IPS-18a (cell line): ENCODE measurements at regions not wholly inside any gene's neighbourhood (a gene's known extent, or its start where the extent isn't known, plus 50 kb on each side); places are given as distances from the start of the nearest gene placed in this dataset.

Experiments
- H3K27ac ChIP-seq: one replicate; pipeline ENCODE4 v1.5.1; 2013; ENCODE audit warnings: low read length
- H3K27me3 ChIP-seq: one replicate; pipeline ENCODE4 v1.6.1; 2013; ENCODE audit warnings: mild to moderate bottlenecking, low read length; ENCODE audit not compliant: control insufficient read depth, insufficient read depth
- H3K36me3 ChIP-seq: one replicate; pipeline ENCODE4 v1.6.1; 2013; ENCODE audit warnings: low read depth, low read length; ENCODE audit not compliant: control insufficient read depth
- H3K4me1 ChIP-seq: one replicate; pipeline ENCODE4 v1.6.1; 2013; ENCODE audit warnings: low read depth, low read length; ENCODE audit not compliant: control insufficient read depth
- H3K4me3 ChIP-seq: one replicate; pipeline ENCODE4 v1.5.1; 2013; ENCODE audit warnings: low read length
- H3K9ac ChIP-seq: one replicate; pipeline ENCODE4 v1.6.1; 2013; ENCODE audit warnings: mild to moderate bottlenecking, low read length, moderate library complexity
- H3K9me3 ChIP-seq: one replicate; pipeline ENCODE4 v1.6.1; 2013; ENCODE audit warnings: low read depth, low read length; ENCODE audit not compliant: control insufficient read depth

DNA sequence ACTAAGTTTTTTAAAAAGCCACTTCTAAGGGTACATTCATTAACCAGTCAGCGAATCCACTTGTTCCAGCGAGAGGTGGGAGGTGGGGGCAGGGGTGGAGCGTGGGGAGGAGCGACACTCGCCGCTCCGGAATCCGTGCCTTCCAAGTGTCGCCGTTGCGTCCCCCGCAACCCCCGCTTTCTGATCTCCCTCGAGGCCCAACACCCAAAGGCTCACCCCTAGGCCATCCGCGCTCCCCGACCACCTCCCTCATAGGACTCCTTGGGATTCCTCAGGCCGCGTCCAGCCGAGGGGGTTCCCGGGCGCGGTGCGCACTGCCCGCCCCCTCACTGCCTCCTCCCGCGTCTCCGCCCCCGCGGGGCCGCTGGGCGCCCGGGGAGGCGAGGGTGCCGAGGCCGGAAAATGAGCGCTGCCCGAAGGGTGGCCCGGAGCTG, 108.1 kb upstream of the STOX2 start:
- Histone ChIP-seq H3K27ac (no peak overlapping the region), H3K4me3 (peak overlapping the region; percentile 58), H3K9me3 (peaks cover 2% of the 10 kb centered on the region), H3K4me1 (peaks cover 29% of the 10 kb centered on the region), H3K36me3 (no peaks in the 10 kb centered on the region), H3K9ac (no peak overlapping the region), H3K27me3 (peaks cover 66% of the 10 kb centered on the region)

- peak overlapping the region; percentile 58 for H3K4me3 ChIP-seq
Observed at GRCh38 chr4:183797445-183798300, 107.4 kb upstream of the STOX2 start.

DNA sequence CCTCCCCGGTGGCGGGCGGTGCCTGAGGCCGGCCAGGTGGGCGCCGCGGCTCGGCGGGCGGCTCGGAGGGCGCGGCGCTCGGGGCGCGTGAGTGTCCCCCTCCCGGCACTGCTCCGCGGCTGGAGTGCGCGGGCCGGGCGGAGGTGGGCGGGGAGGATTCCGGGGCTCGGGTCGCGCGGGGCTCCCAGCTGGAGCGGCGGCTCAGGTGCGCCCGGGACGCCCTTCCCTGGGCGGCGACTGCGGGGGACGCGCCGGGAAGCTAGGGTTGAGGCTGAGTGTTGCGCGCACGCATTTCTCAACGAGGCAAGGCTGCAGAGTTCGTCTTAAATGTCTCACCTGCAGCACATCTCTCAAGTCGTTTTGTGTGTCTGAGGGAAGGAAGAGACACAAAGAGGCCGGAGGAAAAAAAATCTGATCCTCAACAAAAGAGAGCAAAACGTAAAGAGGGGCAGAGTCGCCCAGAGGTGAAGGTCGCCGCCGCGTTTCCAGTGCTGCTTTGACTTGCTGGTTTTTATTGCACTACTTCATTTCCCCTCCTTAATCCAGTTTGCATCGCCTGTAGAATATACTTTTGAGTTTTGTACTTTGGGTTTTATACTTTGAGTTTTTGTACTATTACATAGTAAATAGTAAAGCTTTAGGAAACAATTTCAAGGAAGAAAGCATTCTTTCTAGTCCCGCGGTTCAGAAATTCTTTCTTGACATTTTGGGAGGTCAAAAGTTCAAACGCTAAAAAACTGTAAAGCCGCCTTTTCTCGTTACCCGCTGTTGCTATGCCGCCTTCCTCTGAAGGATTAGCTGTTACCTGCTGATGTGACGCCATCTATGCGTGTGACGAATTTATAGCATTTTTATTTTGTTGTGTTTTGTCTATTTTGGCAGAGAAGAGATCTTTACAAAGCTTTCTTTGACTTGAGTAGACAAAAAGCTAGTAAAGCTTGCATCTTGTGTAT, 106.5 kb upstream of the STOX2 start:
- no peak overlapping the region for H3K27ac ChIP-seq

More at GRCh38 chr4:183797445-183798300, 107.4 kb upstream of the STOX2 start:
- no peak overlapping the region for H3K27ac ChIP-seq
- no peak overlapping the region for H3K9ac ChIP-seq
- peaks cover 29% of the 10 kb centered on the region for H3K4me1 ChIP-seq
- H3K36me3 ChIP-seq: no peaks in the 10 kb centered on the region
- peaks cover 2% of the 10 kb centered on the region for H3K9me3 ChIP-seq
- H3K27me3 ChIP-seq: peaks cover 70% of the 10 kb centered on the region

DNA sequence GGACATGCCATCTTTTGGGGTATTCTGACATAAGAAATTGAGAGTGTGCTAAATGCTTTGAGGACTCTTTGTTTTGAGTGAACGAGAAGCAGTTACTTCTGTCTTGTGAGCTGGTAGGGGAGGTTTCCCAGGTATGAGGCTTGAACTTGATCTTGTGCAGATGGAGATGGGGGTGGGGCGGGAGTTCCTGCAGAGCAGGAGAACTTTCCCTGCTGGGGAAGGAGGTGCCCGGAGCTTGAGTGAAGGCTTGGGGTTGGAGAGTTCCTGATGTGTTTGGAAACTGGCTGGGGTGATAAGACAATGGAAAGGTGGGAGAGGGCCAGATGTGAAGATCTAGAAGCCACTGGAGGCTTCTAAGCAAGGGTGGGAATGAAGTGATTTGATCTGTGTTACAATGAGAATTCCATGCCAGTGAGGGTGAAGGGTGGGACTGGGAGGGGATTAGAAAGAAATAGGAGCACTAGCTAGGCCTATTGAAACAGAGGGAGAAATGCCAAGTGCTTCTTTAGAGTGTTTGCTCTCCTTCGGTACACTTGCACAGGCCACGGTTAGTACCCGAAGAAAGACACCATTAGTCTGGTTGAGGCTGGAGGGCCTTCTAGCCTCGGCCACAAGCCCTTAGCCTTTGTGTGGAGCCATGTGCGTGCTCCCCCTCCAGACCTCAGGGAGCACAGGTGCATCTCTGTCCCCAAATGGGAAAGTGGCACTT, 103.5 kb upstream of the STOX2 start:
- H3K27me3 ChIP-seq: peaks cover 57% of the 10 kb centered on the region
- no peak overlapping the region for H3K9ac ChIP-seq
- H3K4me1 ChIP-seq: peaks cover 29% of the 10 kb centered on the region
- no peak overlapping the region for H3K27ac ChIP-seq
- no peaks in the 10 kb centered on the region for H3K9me3 ChIP-seq
- no peak overlapping the region for H3K4me3 ChIP-seq
- H3K36me3 ChIP-seq: no peaks in the 10 kb centered on the region

More for the DNA sequence above, 106.5 kb upstream of the STOX2 start:
- Histone ChIP-seq H3K4me1 (peaks cover 29% of the 10 kb centered on the region), H3K27me3 (peaks cover 70% of the 10 kb centered on the region), H3K9me3 (peaks cover under 1% of the 10 kb centered on the region), H3K4me3 (peak overlapping the region; percentile 58), H3K36me3 (no peaks in the 10 kb centered on the region), H3K9ac (no peak overlapping the region)

- Histone ChIP-seq H3K4me1 (peaks cover 6% of the 10 kb centered on the region), H3K9ac (no peak overlapping the region), H3K27me3 (peaks cover 11% of the 10 kb centered on the region), H3K36me3 (no peaks in the 10 kb centered on the region), H3K4me3 (no peak overlapping the region), H3K9me3 (no peaks in the 10 kb centered on the region), H3K27ac (no peak overlapping the region)
Observed at GRCh38 chr4:183806341-183806740, 98.8 kb upstream of the STOX2 start.

- H3K27ac ChIP-seq: no peak overlapping the region
- H3K9ac ChIP-seq: no peak overlapping the region
- no peak overlapping the region for H3K4me3 ChIP-seq
- H3K9me3 ChIP-seq: no peaks in the 10 kb centered on the region
- H3K36me3 ChIP-seq: no peaks in the 10 kb centered on the region
- H3K4me1 ChIP-seq: no peaks in the 10 kb centered on the region
- no peaks in the 10 kb centered on the region for H3K27me3 ChIP-seq
Observed at GRCh38 chr4:183807420-183808096, 97.5 kb upstream of the STOX2 start.

GRCh38 chr4:183808097-183808456, 97.0 kb upstream of the STOX2 start:
- Histone ChIP-seq H3K27me3 (no peaks in the 10 kb centered on the region), H3K9ac (no peak overlapping the region), H3K4me3 (no peak overlapping the region), H3K27ac (no peak overlapping the region), H3K4me1 (no peaks in the 10 kb centered on the region), H3K36me3 (no peaks in the 10 kb centered on the region), H3K9me3 (no peaks in the 10 kb centered on the region)

GRCh38 chr4:183812567-183812966, 92.5 kb upstream of the STOX2 start:
- Histone ChIP-seq H3K27me3 (no peaks in the 10 kb centered on the region), H3K4me1 (no peaks in the 10 kb centered on the region), H3K9ac (no peak overlapping the region), H3K36me3 (no peaks in the 10 kb centered on the region), H3K4me3 (no peak overlapping the region), H3K9me3 (no peaks in the 10 kb centered on the region), H3K27ac (no peak overlapping the region)

DNA sequence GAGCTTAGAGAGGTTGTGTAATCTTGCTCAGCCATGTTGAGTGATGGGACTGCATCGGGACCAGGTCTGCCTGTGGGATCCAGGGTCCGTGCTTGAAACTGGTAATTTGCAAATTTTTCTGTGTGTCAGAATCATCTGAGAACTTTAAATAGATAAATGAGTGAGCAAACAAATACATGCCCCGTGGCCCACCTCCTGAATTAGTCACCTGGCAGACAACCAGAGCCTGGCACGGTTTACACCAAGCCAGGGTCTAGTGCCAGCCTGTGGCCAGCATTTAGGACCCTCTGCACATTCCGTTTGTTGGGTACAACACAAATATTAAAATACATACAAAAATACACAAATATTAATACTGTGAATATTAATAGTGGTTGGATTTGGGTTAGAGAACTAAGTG, 90.6 kb upstream of the STOX2 start:
- no peak overlapping the region for H3K9ac ChIP-seq
- no peaks in the 10 kb centered on the region for H3K9me3 ChIP-seq
- no peaks in the 10 kb centered on the region for H3K27me3 ChIP-seq
- no peak overlapping the region for H3K4me3 ChIP-seq
- H3K4me1 ChIP-seq: no peaks in the 10 kb centered on the region
- H3K36me3 ChIP-seq: no peaks in the 10 kb centered on the region
- H3K27ac ChIP-seq: no peak overlapping the region

- no peaks in the 10 kb centered on the region for H3K36me3 ChIP-seq
- no peaks in the 10 kb centered on the region for H3K27me3 ChIP-seq
- H3K4me1 ChIP-seq: no peaks in the 10 kb centered on the region
- H3K9me3 ChIP-seq: no peaks in the 10 kb centered on the region
- no peak overlapping the region for H3K27ac ChIP-seq
- H3K4me3 ChIP-seq: no peak overlapping the region
- no peak overlapping the region for H3K9ac ChIP-seq
Observed at GRCh38 chr4:183816077-183816476, 89.0 kb upstream of the STOX2 start.
